Activated naive CD4-positive, alpha-beta T cell treated with anti-CD3 and anti-CD28 coated beads, Interleukin-2, amount 50 U/mL, for 72 hours (primary cell): ENCODE measurements at regions not wholly inside any gene's neighbourhood (a gene's known extent, or its start where the extent isn't known, plus 50 kb on each side); places are given as distances from the start of the nearest gene placed in this dataset.
"Not testable (repeated sequence)": the region's sequence is repeated elsewhere in the genome, so short reads cannot be mapped to it uniquely, and the experiment has no call there.

Source experiments
- ATAC-seq, 2 donors: fragments of 150-1000 bp; cut with Tn5 transposase; 2 replicates each; pipeline ENCODE4 v1.10.0; 2021; ENCODE audit warnings: mild to moderate bottlenecking in 2 of 2, moderate library complexity in 2 of 2
- DNase-seq, 2 donors: peaks; one replicate each; pipeline ENCODE4 v3.0.0; 2021 to 2022; ENCODE audit warnings: low spot score in 2 of 2
- H3K27ac Mint-ChIP-seq, 2 donors: one replicate each; pipeline ENCODE4 v1.8.0; 2022; ENCODE audit warnings: mild to moderate bottlenecking in 2 of 2, mixed read lengths in 2 of 2
- H3K36me3 Mint-ChIP-seq, 2 donors: one replicate each; pipeline ENCODE4 v1.8.0; 2022; ENCODE audit warnings: mixed read lengths in 2 of 2
- H3K9me3 Mint-ChIP-seq, 2 donors: one replicate each; pipeline ENCODE4 v1.8.0; 2022; ENCODE audit warnings: mixed read lengths in 2 of 2

GRCh38 chr2:154565433-154565832 lies 133.1 kb upstream of the KCNJ3 start:
- no peak overlapping the region for H3K27ac Mint-ChIP-seq
- H3K9me3 Mint-ChIP-seq, result peaks cover 9 to 17% of the 10 kb centered on the region in 2 donors
- ATAC-seq, result no peak
- DNase-seq, result no peak
- H3K36me3 Mint-ChIP-seq, result peaks cover 0 to 6% of the 10 kb centered on the region in 2 donors

GRCh38 chr2:154568413-154568812 lies 130.1 kb upstream of the KCNJ3 start:
- Mint-ChIP-seq H3K36me3 (peaks cover 0 to 6% of the 10 kb centered on the region in 2 donors), H3K9me3 (peaks cover 9 to 17% of the 10 kb centered on the region in 2 donors), H3K27ac (no peak overlapping the region)
- DNase-seq, result no peak
- ATAC-seq, result no peak

GRCh38 chr2:154570501-154570900 lies 128.0 kb upstream of the KCNJ3 start:
- peaks cover 7 to 9% of the 10 kb centered on the region in 2 donors for H3K9me3 Mint-ChIP-seq
- DNase-seq (no peak), ATAC-seq (no peak)
- peaks cover 0 to 6% of the 10 kb centered on the region in 2 donors for H3K36me3 Mint-ChIP-seq
- no peak overlapping the region for H3K27ac Mint-ChIP-seq

GRCh38 chr2:154576699-154577098 lies 121.8 kb upstream of the KCNJ3 start:
- not testable (repeated sequence) for DNase-seq, H3K36me3 Mint-ChIP-seq, ATAC-seq, H3K27ac Mint-ChIP-seq, H3K9me3 Mint-ChIP-seq

GRCh38 chr2:154577390-154577789 lies 121.1 kb upstream of the KCNJ3 start:
- no peak for ATAC-seq
- Mint-ChIP-seq H3K27ac (no peak overlapping the region), H3K9me3 (peaks cover under 1 to 8% of the 10 kb centered on the region in 2 donors), H3K36me3 (no peaks in the 10 kb centered on the region)
- no peak for DNase-seq

- no peak for ATAC-seq
- Mint-ChIP-seq H3K27ac (no peak overlapping the region), H3K36me3 (no peaks in the 10 kb centered on the region), H3K9me3 (peaks cover 8 to 9% of the 10 kb centered on the region in 2 donors)
- no peak for DNase-seq
Observed at GRCh38 chr2:154580767-154581166, 117.7 kb upstream of the KCNJ3 start.

- not testable (repeated sequence) for H3K36me3 Mint-ChIP-seq, H3K27ac Mint-ChIP-seq, H3K9me3 Mint-ChIP-seq, ATAC-seq, DNase-seq
Observed at GRCh38 chr2:154582694-154583093, 115.8 kb upstream of the KCNJ3 start.

GRCh38 chr2:154583274-154583673 lies 115.2 kb upstream of the KCNJ3 start:
- not testable (repeated sequence) for ATAC-seq, H3K36me3 Mint-ChIP-seq, H3K9me3 Mint-ChIP-seq, H3K27ac Mint-ChIP-seq, DNase-seq

GRCh38 chr2:154587739-154588138 lies 110.8 kb upstream of the KCNJ3 start:
- H3K9me3 Mint-ChIP-seq, result peaks cover 5% of the 10 kb centered on the region in 2 donors
- DNase-seq (no peak), ATAC-seq (no peak)
- no peak overlapping the region for H3K27ac Mint-ChIP-seq
- no peaks in the 10 kb centered on the region for H3K36me3 Mint-ChIP-seq

- no peak for ATAC-seq
- H3K27ac Mint-ChIP-seq, result no peak overlapping the region
- peaks cover 0 to 5% of the 10 kb centered on the region in 2 donors for H3K9me3 Mint-ChIP-seq
- no peaks in the 10 kb centered on the region for H3K36me3 Mint-ChIP-seq
- no peak for DNase-seq
Observed at GRCh38 chr2:154588838-154589237, 109.7 kb upstream of the KCNJ3 start.

- Mint-ChIP-seq H3K9me3 (peaks cover 0 to 5% of the 10 kb centered on the region in 2 donors), H3K36me3 (no peaks in the 10 kb centered on the region), H3K27ac (no peak overlapping the region)
- DNase-seq, result no peak
- no peak for ATAC-seq
Observed at GRCh38 chr2:154589514-154589913, 109.0 kb upstream of the KCNJ3 start.

GRCh38 chr2:154591294-154591820 lies 107.1 kb upstream of the KCNJ3 start:
- DNase-seq, result no peak
- ATAC-seq, result no peak
- Mint-ChIP-seq H3K36me3 (no peaks in the 10 kb centered on the region), H3K9me3 (peaks cover 0 to 5% of the 10 kb centered on the region in 2 donors), H3K27ac (no peak overlapping the region)

GRCh38 chr2:154599189-154599588 lies 99.3 kb upstream of the KCNJ3 start:
- no peaks in the 10 kb centered on the region for H3K36me3 Mint-ChIP-seq
- H3K27ac Mint-ChIP-seq, result no peak overlapping the region
- DNase-seq (no peak), ATAC-seq (no peak)
- H3K9me3 Mint-ChIP-seq, result no peaks in the 10 kb centered on the region

GRCh38 chr2:154600927-154601494 lies 97.5 kb upstream of the KCNJ3 start:
- DNase-seq (no peak), ATAC-seq (no peak)
- no peaks in the 10 kb centered on the region for H3K36me3 Mint-ChIP-seq
- H3K9me3 Mint-ChIP-seq, result no peaks in the 10 kb centered on the region
- H3K27ac Mint-ChIP-seq, result no peak overlapping the region

- DNase-seq, result no peak
- H3K9me3 Mint-ChIP-seq, result no peaks in the 10 kb centered on the region
- no peak overlapping the region for H3K27ac Mint-ChIP-seq
Observed at GRCh38 chr2:154603682-154604081, 94.8 kb upstream of the KCNJ3 start.

GRCh38 chr2:154608438-154608837 lies 90.1 kb upstream of the KCNJ3 start:
- DNase-seq (no peak), ATAC-seq (no peak)
- H3K9me3 Mint-ChIP-seq, result no peaks in the 10 kb centered on the region
- no peaks in the 10 kb centered on the region for H3K36me3 Mint-ChIP-seq
- no peak overlapping the region for H3K27ac Mint-ChIP-seq

More at GRCh38 chr2:154603682-154604081, 94.8 kb upstream of the KCNJ3 start:
- no peaks in the 10 kb centered on the region for H3K36me3 Mint-ChIP-seq
- no peak for ATAC-seq

GRCh38 chr2:154614906-154615305 lies 83.6 kb upstream of the KCNJ3 start:
- H3K36me3 Mint-ChIP-seq, result no peaks in the 10 kb centered on the region
- ATAC-seq, result no peak
- H3K27ac Mint-ChIP-seq, result no peak overlapping the region
- H3K9me3 Mint-ChIP-seq, result peaks cover 0 to 5% of the 10 kb centered on the region in 2 donors
- no peak for DNase-seq

GRCh38 chr2:154616659-154617058 lies 81.8 kb upstream of the KCNJ3 start:
- DNase-seq (no peak), ATAC-seq (no peak)
- H3K9me3 Mint-ChIP-seq, result peaks cover 0 to 9% of the 10 kb centered on the region in 2 donors
- H3K27ac Mint-ChIP-seq, result no peak overlapping the region
- no peaks in the 10 kb centered on the region for H3K36me3 Mint-ChIP-seq
